Muscle layer of colon (tissue), 2 donors: ENCODE measurements at regions not wholly inside any gene's neighbourhood (a gene's known extent, or its start where the extent isn't known, plus 50 kb on each side); places are given as distances from the start of the nearest gene placed in this dataset.

ENCODE experiments used
- H3K27ac ChIP-seq: one replicate; pipeline ENCODE4 v1.7.0; 2013; ENCODE audit warnings: low read depth, mild to moderate bottlenecking, low read length, moderate library complexity
- H3K27me3 ChIP-seq, 2 donors: one replicate each; pipeline ENCODE4 v1.7.0; 2013; ENCODE audit warnings: low read length in 2 of 2, mild to moderate bottlenecking in 2 of 2; ENCODE audit not compliant: insufficient read depth in 2 of 2, control insufficient read depth in 1 of 2
- H3K36me3 ChIP-seq: one replicate; pipeline ENCODE4 v1.7.0; 2013; ENCODE audit warnings: mild to moderate bottlenecking, low read length; ENCODE audit not compliant: insufficient read depth
- H3K4me1 ChIP-seq: one replicate; pipeline ENCODE4 v1.7.0; 2013; ENCODE audit warnings: mild to moderate bottlenecking, low read length; ENCODE audit not compliant: insufficient read depth
- H3K4me3 ChIP-seq, 2 donors: one replicate each; pipeline ENCODE4 v1.7.0; 2013; ENCODE audit warnings: low read length in 2 of 2, low read depth in 1 of 2, mild to moderate bottlenecking in 1 of 2, moderate library complexity in 1 of 2
- H3K9ac ChIP-seq: one replicate; pipeline ENCODE4 v1.7.0; 2013; ENCODE audit warnings: low read length
- H3K9me3 ChIP-seq: one replicate; pipeline ENCODE4 v1.7.0; 2013; ENCODE audit warnings: mild to moderate bottlenecking, low read length
- donor health status: abdominal sarcoma.
- donor health status: Adenocarcinoma of cecum.

DNA sequence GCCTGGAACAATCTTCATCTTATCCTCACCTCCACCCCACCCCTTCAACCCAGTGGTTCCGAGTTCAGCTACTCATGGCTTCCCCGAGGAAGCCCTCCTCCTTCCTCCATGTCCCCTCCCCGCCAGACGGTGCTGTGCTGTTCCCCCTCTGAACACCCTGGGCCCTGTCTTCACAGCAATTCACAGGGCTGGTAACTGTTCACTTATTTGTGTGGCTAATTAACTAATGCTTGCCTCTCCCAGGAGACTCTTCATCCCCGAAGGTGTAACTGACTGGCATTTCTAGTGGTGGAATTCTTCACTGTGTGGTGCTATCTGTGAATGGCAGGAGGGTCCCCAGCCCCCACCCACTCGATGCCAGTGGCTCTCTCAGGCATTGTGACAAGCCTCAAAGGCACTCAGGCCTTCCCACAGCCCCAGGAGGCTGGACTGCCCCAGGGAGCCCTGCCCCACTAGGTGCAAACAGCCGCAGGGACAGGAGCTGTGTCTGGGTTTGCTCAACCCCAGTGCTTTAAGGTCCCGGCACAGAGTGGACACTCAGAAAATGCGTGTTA, 133.7 kb upstream of the ID2 start:
- Histone ChIP-seq H3K36me3 (no peaks in the 10 kb centered on the region), H3K9ac (no peak overlapping the region), H3K27me3 (no peaks in the 10 kb centered on the region), H3K27ac (no peak overlapping the region), H3K4me3 (no peak overlapping the region), H3K9me3 (no peaks in the 10 kb centered on the region), H3K4me1 (no peaks in the 10 kb centered on the region)

GRCh38 chr2:8548619-8549150, 133.2 kb upstream of the ID2 start:
- H3K27me3 ChIP-seq: no peaks in the 10 kb centered on the region
- H3K27ac ChIP-seq: no peak overlapping the region
- H3K9ac ChIP-seq: no peak overlapping the region
- no peaks in the 10 kb centered on the region for H3K36me3 ChIP-seq
- no peaks in the 10 kb centered on the region for H3K4me1 ChIP-seq
- no peaks in the 10 kb centered on the region for H3K9me3 ChIP-seq
- H3K4me3 ChIP-seq: no peak overlapping the region

DNA sequence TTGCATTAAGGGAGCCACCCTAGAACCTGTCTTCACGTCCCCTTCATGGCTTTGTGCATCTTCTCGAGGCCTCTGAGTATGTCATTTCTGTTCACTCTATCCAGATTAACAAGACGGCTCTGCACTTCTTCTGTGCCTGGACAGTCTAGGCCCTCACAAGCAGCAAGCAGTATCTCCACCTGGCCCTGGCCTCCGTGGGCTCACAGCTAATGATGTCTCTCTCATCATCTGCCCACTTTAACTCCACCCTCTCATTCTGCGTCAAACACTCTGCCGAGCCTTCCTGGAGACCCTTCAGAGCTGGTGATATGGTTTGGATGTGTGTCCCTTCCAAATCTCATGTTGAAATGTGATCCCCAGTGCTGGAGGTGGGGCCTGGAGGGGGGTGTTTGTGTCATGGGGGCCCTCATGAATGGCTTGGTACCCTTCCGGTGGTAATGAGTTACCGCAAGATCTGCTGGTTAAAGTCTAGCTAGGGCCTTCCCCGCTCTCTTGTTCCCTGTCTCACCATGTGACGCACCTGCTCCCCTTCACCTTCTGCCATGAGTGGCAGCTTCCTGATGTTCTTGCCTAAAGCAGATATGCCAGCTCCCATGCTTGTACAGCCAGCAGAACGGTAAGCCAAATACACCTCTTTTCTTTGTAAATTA, 132.5 kb upstream of the ID2 start:
- Histone ChIP-seq H3K27me3 (no peaks in the 10 kb centered on the region), H3K4me1 (no peaks in the 10 kb centered on the region), H3K36me3 (no peaks in the 10 kb centered on the region), H3K27ac (no peak overlapping the region), H3K4me3 (no peak overlapping the region), H3K9me3 (no peaks in the 10 kb centered on the region), H3K9ac (no peak overlapping the region)

DNA sequence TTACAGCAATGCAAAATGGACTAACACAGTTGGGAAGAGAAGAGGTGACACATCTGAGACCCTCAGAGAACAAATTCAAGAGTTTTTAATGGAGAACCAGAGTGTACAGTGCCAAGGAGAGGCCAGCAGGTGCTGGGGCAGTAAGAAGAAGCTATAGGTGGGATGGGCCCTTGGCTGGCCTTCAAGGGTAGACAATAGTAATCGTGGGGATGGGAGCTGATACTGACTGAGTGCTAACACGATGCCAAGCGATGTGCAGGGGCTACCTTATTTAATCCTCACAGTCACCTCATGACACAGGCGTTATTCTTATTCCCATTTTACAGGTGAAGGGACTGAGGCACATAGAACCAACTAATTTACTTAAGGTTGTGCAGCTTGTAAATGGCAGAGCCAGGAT, 131.9 kb upstream of the ID2 start:
- Histone ChIP-seq H3K36me3 (no peaks in the 10 kb centered on the region), H3K4me1 (no peaks in the 10 kb centered on the region), H3K27ac (no peak overlapping the region), H3K9ac (no peak overlapping the region), H3K4me3 (no peak overlapping the region), H3K27me3 (no peaks in the 10 kb centered on the region), H3K9me3 (no peaks in the 10 kb centered on the region)

DNA sequence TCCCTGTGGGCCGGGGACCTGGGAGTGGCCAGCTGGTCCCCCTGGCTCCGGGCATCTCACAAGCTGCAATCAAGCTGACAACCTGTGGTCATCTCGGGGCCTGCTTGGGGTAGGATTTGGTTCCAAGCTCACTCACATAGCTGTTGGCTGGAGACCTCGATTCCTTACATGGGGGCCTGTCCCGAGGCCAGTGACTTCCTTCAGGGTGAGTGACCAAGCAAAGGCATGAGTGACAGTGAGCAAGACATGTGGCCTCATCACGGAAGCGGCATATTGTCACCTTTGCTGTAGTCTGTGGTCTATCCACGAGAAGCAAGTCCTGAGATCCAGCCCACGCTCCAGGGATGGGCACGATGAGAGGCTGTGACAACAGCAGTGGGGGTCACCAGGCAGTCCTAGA, 131.4 kb upstream of the ID2 start:
- no peak overlapping the region for H3K27ac ChIP-seq
- H3K9me3 ChIP-seq: no peaks in the 10 kb centered on the region
- no peaks in the 10 kb centered on the region for H3K36me3 ChIP-seq
- no peaks in the 10 kb centered on the region for H3K27me3 ChIP-seq
- no peaks in the 10 kb centered on the region for H3K4me1 ChIP-seq
- no peak overlapping the region for H3K9ac ChIP-seq
- no peak overlapping the region for H3K4me3 ChIP-seq

DNA sequence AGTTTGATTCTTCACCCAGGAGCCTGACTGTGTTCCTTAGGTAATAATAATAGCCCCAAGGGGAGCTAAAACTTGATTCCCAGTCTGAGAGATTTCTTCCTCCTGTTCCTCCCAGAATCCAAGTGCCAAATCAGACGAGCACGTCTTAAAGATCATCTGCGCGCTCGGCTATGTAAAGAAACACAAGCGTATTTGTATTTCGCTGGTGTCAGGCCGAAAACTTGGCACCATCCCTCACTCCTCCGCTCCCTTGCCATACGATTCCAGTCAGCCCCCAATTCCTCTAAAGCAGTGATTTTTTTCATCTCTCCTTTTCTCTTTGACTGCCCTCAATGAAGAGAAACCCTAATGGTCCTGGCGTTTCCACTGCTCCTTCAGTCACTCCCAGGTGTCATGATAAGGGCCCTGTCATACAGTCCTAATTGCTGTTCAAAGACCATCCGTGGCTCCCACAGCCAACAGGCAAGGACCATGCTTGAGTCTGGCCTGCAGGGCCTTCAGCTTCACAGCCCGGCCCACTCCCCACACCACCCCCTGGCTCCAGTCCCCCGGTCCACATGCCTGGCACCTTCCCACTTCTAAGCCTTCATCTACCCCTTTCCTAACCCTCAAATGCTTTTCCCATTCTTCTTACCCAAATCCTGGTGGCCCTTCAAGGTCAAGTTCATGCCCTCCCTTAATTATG, 130.8 kb upstream of the ID2 start:
- Histone ChIP-seq H3K9me3 (no peaks in the 10 kb centered on the region), H3K4me3 (no peak overlapping the region), H3K4me1 (no peaks in the 10 kb centered on the region), H3K36me3 (no peaks in the 10 kb centered on the region), H3K9ac (no peak overlapping the region), H3K27me3 (no peaks in the 10 kb centered on the region), H3K27ac (no peak overlapping the region)

DNA sequence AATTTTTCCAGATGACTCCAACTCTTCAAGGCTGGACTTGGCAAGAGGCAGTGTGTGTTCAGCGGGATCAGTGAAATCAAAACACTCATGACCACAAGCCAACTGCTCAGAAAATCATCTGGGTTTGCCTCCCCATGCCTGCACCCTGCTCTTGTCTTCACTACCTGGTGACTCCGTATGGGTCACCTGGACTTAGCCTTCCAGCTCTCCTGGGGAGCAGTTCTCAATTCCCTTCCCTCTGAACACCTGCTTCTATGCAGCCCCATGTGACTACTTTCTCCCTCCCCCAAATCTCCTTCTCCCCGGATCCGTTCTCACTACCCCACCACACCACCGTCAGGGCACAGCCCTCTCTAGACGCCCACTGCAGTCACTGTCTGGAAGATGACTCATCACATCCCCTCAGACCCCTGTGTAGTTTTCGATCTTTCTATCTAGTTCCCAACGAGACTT, 130.2 kb upstream of the ID2 start:
- no peaks in the 10 kb centered on the region for H3K36me3 ChIP-seq
- H3K4me3 ChIP-seq: no peak overlapping the region
- H3K4me1 ChIP-seq: no peaks in the 10 kb centered on the region
- no peak overlapping the region for H3K27ac ChIP-seq
- H3K9ac ChIP-seq: no peak overlapping the region
- no peaks in the 10 kb centered on the region for H3K9me3 ChIP-seq
- H3K27me3 ChIP-seq: no peaks in the 10 kb centered on the region

- no peak overlapping the region for H3K9ac ChIP-seq
- H3K4me1 ChIP-seq: no peaks in the 10 kb centered on the region
- no peak overlapping the region for H3K27ac ChIP-seq
- no peaks in the 10 kb centered on the region for H3K27me3 ChIP-seq
- no peaks in the 10 kb centered on the region for H3K36me3 ChIP-seq
- no peaks in the 10 kb centered on the region for H3K9me3 ChIP-seq
- H3K4me3 ChIP-seq: no peak overlapping the region
Observed at GRCh38 chr2:8552293-8552801, 129.5 kb upstream of the ID2 start.

DNA sequence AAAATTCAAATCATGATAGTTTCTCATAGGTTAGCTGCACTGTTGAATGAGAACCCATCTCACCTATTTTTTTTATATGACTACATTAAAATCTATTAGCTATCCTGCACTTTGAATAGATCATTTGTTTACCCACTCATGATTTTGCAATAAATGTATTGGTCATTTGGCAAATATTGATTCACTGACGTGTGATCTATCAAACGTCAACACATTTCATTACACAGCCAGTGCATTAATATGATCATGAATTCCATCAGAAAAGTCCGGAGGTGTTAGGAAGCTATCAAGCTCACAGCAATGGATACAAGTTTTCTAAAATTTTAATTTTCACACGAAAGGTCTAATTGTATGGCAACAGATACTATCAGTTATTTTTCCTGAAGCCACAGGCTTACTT, 128.2 kb upstream of the ID2 start:
- no peaks in the 10 kb centered on the region for H3K27me3 ChIP-seq
- H3K9me3 ChIP-seq: no peaks in the 10 kb centered on the region
- no peaks in the 10 kb centered on the region for H3K36me3 ChIP-seq
- H3K4me1 ChIP-seq: no peaks in the 10 kb centered on the region
- no peak overlapping the region for H3K4me3 ChIP-seq
- H3K9ac ChIP-seq: no peak overlapping the region
- H3K27ac ChIP-seq: no peak overlapping the region

DNA sequence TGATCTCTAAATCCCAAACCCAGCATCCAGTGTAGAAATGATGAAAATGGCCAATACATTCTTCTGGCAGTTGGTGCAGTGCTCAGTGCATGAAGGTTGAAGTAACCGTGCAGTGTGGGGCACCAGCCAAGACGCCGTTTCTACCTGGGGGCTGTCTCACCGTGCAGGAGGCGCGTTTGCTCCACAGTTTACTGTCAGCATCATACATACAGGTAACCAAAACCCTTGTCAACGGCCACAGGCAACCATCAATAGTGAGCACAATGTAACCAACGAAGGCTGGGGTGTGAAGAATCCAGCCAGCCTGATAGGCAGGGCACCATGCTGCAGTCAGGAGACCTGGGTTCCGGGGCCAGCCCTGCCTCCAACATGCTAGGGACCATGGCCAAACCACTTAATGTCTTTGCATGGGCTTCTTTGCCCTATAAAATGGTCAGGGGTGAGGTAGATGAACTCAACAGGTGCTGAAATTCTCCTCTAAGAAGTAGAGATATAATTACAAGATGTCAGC, 127.5 kb upstream of the ID2 start:
- no peaks in the 10 kb centered on the region for H3K9me3 ChIP-seq
- no peaks in the 10 kb centered on the region for H3K27me3 ChIP-seq
- no peak overlapping the region for H3K4me3 ChIP-seq
- H3K4me1 ChIP-seq: no peaks in the 10 kb centered on the region
- no peak overlapping the region for H3K27ac ChIP-seq
- no peak overlapping the region for H3K9ac ChIP-seq
- H3K36me3 ChIP-seq: no peaks in the 10 kb centered on the region

- Histone ChIP-seq H3K9ac (no peak overlapping the region), H3K27ac (no peak overlapping the region), H3K4me1 (no peaks in the 10 kb centered on the region), H3K4me3 (no peak overlapping the region), H3K36me3 (no peaks in the 10 kb centered on the region), H3K27me3 (no peaks in the 10 kb centered on the region), H3K9me3 (no peaks in the 10 kb centered on the region)
Observed at GRCh38 chr2:8555543-8555942, 126.3 kb upstream of the ID2 start.
